ENCODE measurements at regions not wholly inside any gene's neighbourhood (a gene's known extent, or its start where the extent isn't known, plus 50 kb on each side); places are given as distances from the start of the nearest gene placed in this dataset.

DNA sequence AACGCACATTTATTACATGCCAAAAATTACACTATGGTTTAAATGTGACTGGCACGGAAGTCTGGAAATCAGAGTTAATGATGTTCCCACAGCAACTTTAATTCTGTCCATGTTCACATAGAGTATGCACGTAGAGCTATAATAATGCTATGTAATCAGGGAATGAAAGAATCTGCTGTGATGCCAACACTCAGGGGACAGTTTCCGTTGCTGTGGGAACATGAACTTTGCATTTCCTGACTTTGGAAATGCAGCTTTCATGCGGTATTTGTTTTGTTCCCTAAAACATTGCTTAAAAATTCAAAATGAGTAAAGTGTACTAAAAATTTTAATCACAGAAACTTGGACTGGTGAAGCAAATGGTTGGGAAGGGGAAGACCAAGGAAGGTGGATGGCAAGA, 65.7 kb downstream of the MAGEA1 start:
- Mint-ChIP-seq H3K27me3 (ENCODE audit: unreplicated experiment) (peaks cover 63% of the 10 kb centered on the region), H3K27ac (ENCODE audit: unreplicated experiment) (no peak overlapping the region), H3K9me3 (ENCODE audit: low read depth, unreplicated experiment) (no peaks in the 10 kb centered on the region), H3K4me1 (ENCODE audit: low read depth, unreplicated experiment) (no peaks in the 10 kb centered on the region), H3K36me3 (ENCODE audit: insufficient read depth, unreplicated experiment) (no peaks in the 10 kb centered on the region), H3K4me3 (ENCODE audit: low read depth, unreplicated experiment) (no peak overlapping the region)
- no peak for DNase-seq
- TF ChIP-seq CTCF (IDR thresholded peaks at IDR 0.05; ENCODE audit: unreplicated experiment): no peak
- intact Hi-C loops (cut with micrococcal nuclease; ENCODE audit: unreplicated experiment): no loop called here
- BruUV-seq (replicated peaks): no TSS peak
- CTCF ChIA-PET: no interaction called here

- no peak overlapping the region for H3K27ac Mint-ChIP-seq (ENCODE audit: unreplicated experiment)
- DNase-seq: no peak
- intact Hi-C loops (cut with micrococcal nuclease; ENCODE audit: unreplicated experiment): no loop called here
- TF ChIP-seq CTCF (IDR thresholded peaks at IDR 0.05; ENCODE audit: unreplicated experiment): no peak
- H3K36me3 Mint-ChIP-seq (ENCODE audit: insufficient read depth, unreplicated experiment): no peaks in the 10 kb centered on the region
- BruUV-seq (replicated peaks): no TSS peak
- peaks cover 69% of the 10 kb centered on the region for H3K27me3 Mint-ChIP-seq (ENCODE audit: unreplicated experiment)
- CTCF ChIA-PET: no interaction called here
- no peaks in the 10 kb centered on the region for H3K4me1 Mint-ChIP-seq (ENCODE audit: low read depth, unreplicated experiment)
- no peaks in the 10 kb centered on the region for H3K9me3 Mint-ChIP-seq (ENCODE audit: low read depth, unreplicated experiment)
- H3K4me3 Mint-ChIP-seq (ENCODE audit: low read depth, unreplicated experiment): no peak overlapping the region
Observed at GRCh38 chrX:153238361-153238760, 59.3 kb downstream of the MAGEA1 start.
